OCI-LY1 (cell line): ENCODE measurements at regions not wholly inside any gene's neighbourhood (a gene's known extent, or its start where the extent isn't known, plus 50 kb on each side); places are given as distances from the start of the nearest gene placed in this dataset.

Experiments used
- EZH2 ChIP-seq: fragments of 200-600 bp; sonication (generic), shearing (Covaris generic); IDR thresholded peaks from 2 replicates; pipeline ENCODE4 v1.8.0; 2017; ENCODE audit warnings: borderline replicate concordance, mixed run types, mild to moderate bottlenecking, antibody characterized with exemption, low read length, moderate library complexity, mixed read lengths
- TF ChIP-seq, protein P1 (sequence below): fragments of 200-600 bp; sonication (generic), shearing (Covaris generic); IDR thresholded peaks from 2 replicates; pipeline ENCODE4 v1.5.1; 2017; ENCODE audit warnings: mild to moderate bottlenecking, antibody characterized with exemption, low read length, moderate library complexity, mixed read lengths

DNA sequence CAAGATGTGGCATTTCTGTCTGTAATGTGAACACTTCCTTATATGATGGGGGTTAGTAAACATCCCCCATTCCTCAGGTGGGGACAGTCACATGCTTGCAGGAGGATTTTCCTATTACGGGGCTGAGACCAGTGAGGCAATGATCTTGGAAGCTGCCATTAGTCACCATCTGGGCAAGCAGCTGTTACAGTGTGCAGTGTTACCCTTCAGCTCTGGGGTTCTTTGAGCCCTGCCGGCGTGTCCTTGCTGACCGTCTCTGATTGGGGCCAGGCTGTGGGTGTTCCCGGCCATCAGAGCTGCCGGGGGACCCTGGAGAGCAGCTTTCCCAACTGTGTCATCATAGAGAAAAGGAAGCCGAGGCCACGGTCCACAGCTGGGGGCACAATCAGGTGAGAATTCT lies 126.8 kb upstream of the FAM20C start:
- TF ChIP-seq, protein P1, sequence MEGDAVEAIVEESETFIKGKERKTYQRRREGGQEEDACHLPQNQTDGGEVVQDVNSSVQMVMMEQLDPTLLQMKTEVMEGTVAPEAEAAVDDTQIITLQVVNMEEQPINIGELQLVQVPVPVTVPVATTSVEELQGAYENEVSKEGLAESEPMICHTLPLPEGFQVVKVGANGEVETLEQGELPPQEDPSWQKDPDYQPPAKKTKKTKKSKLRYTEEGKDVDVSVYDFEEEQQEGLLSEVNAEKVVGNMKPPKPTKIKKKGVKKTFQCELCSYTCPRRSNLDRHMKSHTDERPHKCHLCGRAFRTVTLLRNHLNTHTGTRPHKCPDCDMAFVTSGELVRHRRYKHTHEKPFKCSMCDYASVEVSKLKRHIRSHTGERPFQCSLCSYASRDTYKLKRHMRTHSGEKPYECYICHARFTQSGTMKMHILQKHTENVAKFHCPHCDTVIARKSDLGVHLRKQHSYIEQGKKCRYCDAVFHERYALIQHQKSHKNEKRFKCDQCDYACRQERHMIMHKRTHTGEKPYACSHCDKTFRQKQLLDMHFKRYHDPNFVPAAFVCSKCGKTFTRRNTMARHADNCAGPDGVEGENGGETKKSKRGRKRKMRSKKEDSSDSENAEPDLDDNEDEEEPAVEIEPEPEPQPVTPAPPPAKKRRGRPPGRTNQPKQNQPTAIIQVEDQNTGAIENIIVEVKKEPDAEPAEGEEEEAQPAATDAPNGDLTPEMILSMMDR = no peak
- no peak for TF ChIP-seq EZH2
